Liver (tissue), 8 donors: ENCODE measurements at regions not wholly inside any gene's neighbourhood (a gene's known extent, or its start where the extent isn't known, plus 50 kb on each side); places are given as distances from the start of the nearest gene placed in this dataset.

Experiments
- DNase-seq: peaks from one replicate; pipeline ENCODE4 v3.0.0-alpha.2; 2017; ENCODE audit warnings: low spot score
- H3K27ac ChIP-seq, 2 donors: one replicate each; pipeline ENCODE4 v1.7.0; 2013; ENCODE audit warnings: inconsistent platforms in 2 of 2, low read length in 2 of 2, control low read depth in 1 of 2, low read depth in 1 of 2, mild to moderate bottlenecking in 1 of 2
- H3K27me3 ChIP-seq, 4 donors: one replicate each; pipeline versions ENCODE4 v1.6.1 to v1.7.0; 2013; ENCODE audit warnings: low read length in 3 of 4, inconsistent platforms in 1 of 4, mild to moderate bottlenecking in 1 of 4, moderate library complexity in 1 of 4; ENCODE audit not compliant: control insufficient read depth in 4 of 4, insufficient read depth in 4 of 4
- H3K36me3 ChIP-seq, 4 donors: one replicate each; pipeline versions ENCODE4 v1.6.1 to v1.7.0; 2013; ENCODE audit warnings: low read length in 3 of 4, mild to moderate bottlenecking in 3 of 4, low read depth in 1 of 4, moderate library complexity in 1 of 4; ENCODE audit not compliant: control insufficient read depth in 4 of 4, insufficient read depth in 3 of 4
- H3K4me1 ChIP-seq, 4 donors: one replicate each; pipeline versions ENCODE4 v1.6.1 to v1.7.0; 2013; ENCODE audit warnings: low read length in 3 of 4, mild to moderate bottlenecking in 3 of 4, moderate library complexity in 1 of 4; ENCODE audit not compliant: control insufficient read depth in 4 of 4, insufficient read depth in 4 of 4
- H3K4me3 ChIP-seq, 3 donors: one replicate each; pipeline versions ENCODE4 v1.6.1 to v1.7.0; 2013; ENCODE audit warnings: low read length in 3 of 3, control low read depth in 1 of 3, low read depth in 1 of 3, mild to moderate bottlenecking in 1 of 3
- H3K9ac ChIP-seq, 2 donors: one replicate each; pipeline ENCODE4 v1.7.0; 2013; ENCODE audit warnings: low read length in 2 of 2, mild to moderate bottlenecking in 2 of 2, moderate library complexity in 2 of 2, control low read depth in 1 of 2, low read depth in 1 of 2
- H3K9me3 ChIP-seq, 4 donors: one replicate each; pipeline versions ENCODE4 v1.6.1 to v1.7.0; 2013; ENCODE audit warnings: low read length in 3 of 4; ENCODE audit not compliant: control insufficient read depth in 4 of 4
- EGR1 ChIP-seq, 2 donors: IDR thresholded peaks; 2 replicates each; pipeline ENCODE4 v1.6.1; 2016 to 2018; ENCODE audit warnings: antibody characterized with exemption in 2 of 2, low read depth in 2 of 2
- FOXA1 ChIP-seq: IDR thresholded peaks from 2 replicates; pipeline ENCODE4 v1.6.1; 2016; ENCODE audit warnings: antibody characterized with exemption
- FOXA2 ChIP-seq: IDR thresholded peaks from 2 replicates; pipeline ENCODE4 v1.6.1; 2016; ENCODE audit warnings: antibody characterized with exemption
- GABPA ChIP-seq, 2 donors: IDR thresholded peaks in 1 of 2; conservative IDR thresholded peaks in 1 of 2; 2 replicates each; pipeline ENCODE4 v1.6.1; 2016; ENCODE audit warnings: antibody characterized with exemption in 2 of 2, mild to moderate bottlenecking in 1 of 2, moderate library complexity in 1 of 2
- HNF4A ChIP-seq, 2 donors: conservative IDR thresholded peaks; 2 replicates each; pipeline ENCODE4 v1.6.1; 2016; ENCODE audit warnings: antibody characterized with exemption in 2 of 2, mild to moderate bottlenecking in 2 of 2
- HNF4G ChIP-seq: IDR thresholded peaks from 2 replicates; pipeline ENCODE4 v1.6.1; 2016; ENCODE audit warnings: antibody characterized with exemption
- JUND ChIP-seq, 2 donors: IDR thresholded peaks; 2 replicates each; pipeline ENCODE4 v1.6.1; 2016; ENCODE audit warnings: antibody characterized with exemption in 2 of 2
- NR2F2 ChIP-seq: IDR thresholded peaks from 2 replicates; pipeline ENCODE4 v1.6.1; 2016; ENCODE audit warnings: antibody characterized with exemption
- RAD21 ChIP-seq, 2 donors: IDR thresholded peaks; 2 replicates each; pipeline ENCODE4 v1.6.1; 2016; ENCODE audit warnings: antibody characterized with exemption in 2 of 2, mild to moderate bottlenecking in 2 of 2
- RXRA ChIP-seq, 2 donors: IDR thresholded peaks; 2 replicates each; pipeline ENCODE4 v1.6.1; 2017 to 2018; ENCODE audit warnings: antibody characterized with exemption in 2 of 2, mild to moderate bottlenecking in 1 of 2
- SP1 ChIP-seq: IDR thresholded peaks from 2 replicates; pipeline ENCODE4 v1.6.1; 2018; ENCODE audit warnings: antibody characterized with exemption, mild to moderate bottlenecking
- TAF1 ChIP-seq: conservative IDR thresholded peaks from 2 replicates; pipeline ENCODE4 v1.6.1; 2016; ENCODE audit warnings: antibody characterized with exemption, mild to moderate bottlenecking
- YY1 ChIP-seq: IDR thresholded peaks from 2 replicates; pipeline ENCODE4 v1.6.1; 2016; ENCODE audit warnings: antibody characterized with exemption, mild to moderate bottlenecking
- WGBS: extraction: QIAGEN DNeasy Blood & Tissue Kit; methylation state at CpG from one replicate; pipeline ENCODE4 v1.1.7; 2013; 5-methylcytosine and 5-hydroxymethylcytosine counted together
- TF ChIP-seq, protein P1 (sequence below): IDR thresholded peaks from 2 replicates; pipeline ENCODE4 v1.6.1; 2016; ENCODE audit warnings: antibody characterized with exemption
- TF ChIP-seq, protein P2 (sequence below): IDR thresholded peaks from 2 replicates; pipeline ENCODE4 v1.6.1; 2016; ENCODE audit warnings: antibody characterized with exemption
- TF ChIP-seq, protein P3 (sequence below): IDR thresholded peaks from 2 replicates; pipeline ENCODE4 v1.6.1; 2016; ENCODE audit warnings: antibody characterized with exemption, mild to moderate bottlenecking
- TF ChIP-seq, protein P4 (sequence below): fragments of 150-350 bp; IDR thresholded peaks from 2 replicates; pipeline ENCODE4 v1.5.1; 2017; ENCODE audit warnings: improper control_type of control experiment, low read depth, low read length; ENCODE audit not compliant: missing input control
- TF ChIP-seq, protein P5 (sequence below): IDR thresholded peaks from 2 replicates; pipeline ENCODE4 v1.6.1; 2016; ENCODE audit warnings: antibody characterized with exemption
- donor health status: healthy.
- donor health status: healthy.
- donor health status: healthy.
- donor health status: healthy.
- donor health status: healthy.

DNA sequence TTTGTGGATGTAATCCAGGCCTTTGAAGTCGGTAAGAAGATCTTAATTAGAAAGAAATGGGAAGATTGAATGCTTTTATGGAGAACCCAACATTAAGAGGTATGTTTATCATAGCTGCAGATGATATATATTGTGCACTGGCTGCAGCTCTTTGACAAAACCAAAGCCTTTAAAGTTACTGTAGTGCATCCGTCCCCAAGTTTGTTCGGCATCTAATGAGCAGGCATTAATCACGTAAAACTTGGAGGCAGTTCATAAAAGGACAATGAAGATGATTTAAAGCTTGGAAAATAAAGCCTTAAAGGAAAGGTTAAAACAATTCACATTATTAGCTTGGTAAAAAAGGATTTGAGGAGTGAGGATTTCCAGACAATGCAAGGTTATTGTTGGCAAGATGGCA is 150.8 kb upstream of the ARX start:
- TF ChIP-seq, protein P1, sequence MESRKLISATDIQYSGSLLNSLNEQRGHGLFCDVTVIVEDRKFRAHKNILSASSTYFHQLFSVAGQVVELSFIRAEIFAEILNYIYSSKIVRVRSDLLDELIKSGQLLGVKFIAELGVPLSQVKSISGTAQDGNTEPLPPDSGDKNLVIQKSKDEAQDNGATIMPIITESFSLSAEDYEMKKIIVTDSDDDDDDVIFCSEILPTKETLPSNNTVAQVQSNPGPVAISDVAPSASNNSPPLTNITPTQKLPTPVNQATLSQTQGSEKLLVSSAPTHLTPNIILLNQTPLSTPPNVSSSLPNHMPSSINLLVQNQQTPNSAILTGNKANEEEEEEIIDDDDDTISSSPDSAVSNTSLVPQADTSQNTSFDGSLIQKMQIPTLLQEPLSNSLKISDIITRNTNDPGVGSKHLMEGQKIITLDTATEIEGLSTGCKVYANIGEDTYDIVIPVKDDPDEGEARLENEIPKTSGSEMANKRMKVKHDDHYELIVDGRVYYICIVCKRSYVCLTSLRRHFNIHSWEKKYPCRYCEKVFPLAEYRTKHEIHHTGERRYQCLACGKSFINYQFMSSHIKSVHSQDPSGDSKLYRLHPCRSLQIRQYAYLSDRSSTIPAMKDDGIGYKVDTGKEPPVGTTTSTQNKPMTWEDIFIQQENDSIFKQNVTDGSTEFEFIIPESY: no peak
- no peak for TF ChIP-seq JUND (IDR thresholded peaks at IDR 0.05)
- TF ChIP-seq, protein P2, sequence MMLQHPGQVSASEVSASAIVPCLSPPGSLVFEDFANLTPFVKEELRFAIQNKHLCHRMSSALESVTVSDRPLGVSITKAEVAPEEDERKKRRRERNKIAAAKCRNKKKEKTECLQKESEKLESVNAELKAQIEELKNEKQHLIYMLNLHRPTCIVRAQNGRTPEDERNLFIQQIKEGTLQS: no peak
- no peak for TF ChIP-seq YY1
- TF ChIP-seq, protein P3, sequence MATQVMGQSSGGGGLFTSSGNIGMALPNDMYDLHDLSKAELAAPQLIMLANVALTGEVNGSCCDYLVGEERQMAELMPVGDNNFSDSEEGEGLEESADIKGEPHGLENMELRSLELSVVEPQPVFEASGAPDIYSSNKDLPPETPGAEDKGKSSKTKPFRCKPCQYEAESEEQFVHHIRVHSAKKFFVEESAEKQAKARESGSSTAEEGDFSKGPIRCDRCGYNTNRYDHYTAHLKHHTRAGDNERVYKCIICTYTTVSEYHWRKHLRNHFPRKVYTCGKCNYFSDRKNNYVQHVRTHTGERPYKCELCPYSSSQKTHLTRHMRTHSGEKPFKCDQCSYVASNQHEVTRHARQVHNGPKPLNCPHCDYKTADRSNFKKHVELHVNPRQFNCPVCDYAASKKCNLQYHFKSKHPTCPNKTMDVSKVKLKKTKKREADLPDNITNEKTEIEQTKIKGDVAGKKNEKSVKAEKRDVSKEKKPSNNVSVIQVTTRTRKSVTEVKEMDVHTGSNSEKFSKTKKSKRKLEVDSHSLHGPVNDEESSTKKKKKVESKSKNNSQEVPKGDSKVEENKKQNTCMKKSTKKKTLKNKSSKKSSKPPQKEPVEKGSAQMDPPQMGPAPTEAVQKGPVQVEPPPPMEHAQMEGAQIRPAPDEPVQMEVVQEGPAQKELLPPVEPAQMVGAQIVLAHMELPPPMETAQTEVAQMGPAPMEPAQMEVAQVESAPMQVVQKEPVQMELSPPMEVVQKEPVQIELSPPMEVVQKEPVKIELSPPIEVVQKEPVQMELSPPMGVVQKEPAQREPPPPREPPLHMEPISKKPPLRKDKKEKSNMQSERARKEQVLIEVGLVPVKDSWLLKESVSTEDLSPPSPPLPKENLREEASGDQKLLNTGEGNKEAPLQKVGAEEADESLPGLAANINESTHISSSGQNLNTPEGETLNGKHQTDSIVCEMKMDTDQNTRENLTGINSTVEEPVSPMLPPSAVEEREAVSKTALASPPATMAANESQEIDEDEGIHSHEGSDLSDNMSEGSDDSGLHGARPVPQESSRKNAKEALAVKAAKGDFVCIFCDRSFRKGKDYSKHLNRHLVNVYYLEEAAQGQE: no peak
- TF ChIP-seq FOXA1: no peak
- no peak for TF ChIP-seq TAF1
- no peak for TF ChIP-seq EGR1 (IDR thresholded peaks at IDR 0.05; ENCODE audit: low read depth in 2 of 2)
- TF ChIP-seq HNF4G: no peak
- TF ChIP-seq RAD21 (IDR thresholded peaks at IDR 0.05): no peak
- TF ChIP-seq FOXA2: no peak
- TF ChIP-seq NR2F2: no peak
- no peak for TF ChIP-seq RXRA (IDR thresholded peaks at IDR 0.05)
- TF ChIP-seq, protein P4, sequence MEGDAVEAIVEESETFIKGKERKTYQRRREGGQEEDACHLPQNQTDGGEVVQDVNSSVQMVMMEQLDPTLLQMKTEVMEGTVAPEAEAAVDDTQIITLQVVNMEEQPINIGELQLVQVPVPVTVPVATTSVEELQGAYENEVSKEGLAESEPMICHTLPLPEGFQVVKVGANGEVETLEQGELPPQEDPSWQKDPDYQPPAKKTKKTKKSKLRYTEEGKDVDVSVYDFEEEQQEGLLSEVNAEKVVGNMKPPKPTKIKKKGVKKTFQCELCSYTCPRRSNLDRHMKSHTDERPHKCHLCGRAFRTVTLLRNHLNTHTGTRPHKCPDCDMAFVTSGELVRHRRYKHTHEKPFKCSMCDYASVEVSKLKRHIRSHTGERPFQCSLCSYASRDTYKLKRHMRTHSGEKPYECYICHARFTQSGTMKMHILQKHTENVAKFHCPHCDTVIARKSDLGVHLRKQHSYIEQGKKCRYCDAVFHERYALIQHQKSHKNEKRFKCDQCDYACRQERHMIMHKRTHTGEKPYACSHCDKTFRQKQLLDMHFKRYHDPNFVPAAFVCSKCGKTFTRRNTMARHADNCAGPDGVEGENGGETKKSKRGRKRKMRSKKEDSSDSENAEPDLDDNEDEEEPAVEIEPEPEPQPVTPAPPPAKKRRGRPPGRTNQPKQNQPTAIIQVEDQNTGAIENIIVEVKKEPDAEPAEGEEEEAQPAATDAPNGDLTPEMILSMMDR: no peak
- no peak for TF ChIP-seq GABPA (IDR thresholded peaks at IDR 0.05 in 1 of 2, conservative IDR thresholded peaks at IDR 0.05 in 1 of 2)
- TF ChIP-seq, protein P5, sequence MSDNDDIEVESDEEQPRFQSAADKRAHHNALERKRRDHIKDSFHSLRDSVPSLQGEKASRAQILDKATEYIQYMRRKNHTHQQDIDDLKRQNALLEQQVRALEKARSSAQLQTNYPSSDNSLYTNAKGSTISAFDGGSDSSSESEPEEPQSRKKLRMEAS: no peak
- no peak for TF ChIP-seq SP1
- TF ChIP-seq HNF4A (conservative IDR thresholded peaks at IDR 0.05): no peak
- DNase-seq: no peak
- WGBS: 83% methylated on average over 4 of the region's 4 CpGs
- no peaks in the 10 kb centered on the region for H3K9me3 ChIP-seq
- no peaks in the 10 kb centered on the region for H3K36me3 ChIP-seq
- no peak overlapping the region for H3K4me3 ChIP-seq
- no peak overlapping the region for H3K9ac ChIP-seq
- H3K27ac ChIP-seq: no peak overlapping the region
- H3K27me3 ChIP-seq: peaks cover 0 to 3% (median 0%) of the 10 kb centered on the region in 4 donors
- no peaks in the 10 kb centered on the region for H3K4me1 ChIP-seq
